KG1 (cell line): ENCODE measurements at regions not wholly inside any gene's neighbourhood (a gene's known extent, or its start where the extent isn't known, plus 50 kb on each side); places are given as distances from the start of the nearest gene placed in this dataset.

Source experiments
- DNase-seq: peaks from one replicate; lab custom pipeline; 2025; lab: John Stamatoyannopoulos, UW

GRCh38 chr17:52390422-52390821, 231.9 kb upstream of the CA10 start:
- no peak for DNase-seq

DNA sequence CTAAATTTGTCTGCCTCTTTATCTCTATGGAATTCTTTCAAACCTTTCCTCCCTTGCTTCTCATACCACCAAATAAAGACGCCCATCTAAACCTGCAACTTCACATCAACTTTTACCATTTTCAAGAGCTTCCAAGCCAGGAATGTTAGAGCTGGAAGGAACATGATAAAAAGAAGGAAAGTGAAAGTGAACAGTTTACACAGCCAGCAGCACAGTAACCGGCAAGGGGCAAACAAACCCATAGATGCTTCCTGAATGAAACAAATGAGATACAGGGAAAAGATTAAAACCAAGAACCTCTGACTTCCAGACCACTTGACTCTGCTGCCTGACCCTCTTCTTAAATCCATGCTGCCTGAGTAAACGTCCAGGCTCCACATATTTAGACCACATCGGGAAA, 231.1 kb upstream of the CA10 start:
- DNase-seq, result no peak

GRCh38 chr17:52388941-52389340, 230.4 kb upstream of the CA10 start:
- no peak for DNase-seq

DNA sequence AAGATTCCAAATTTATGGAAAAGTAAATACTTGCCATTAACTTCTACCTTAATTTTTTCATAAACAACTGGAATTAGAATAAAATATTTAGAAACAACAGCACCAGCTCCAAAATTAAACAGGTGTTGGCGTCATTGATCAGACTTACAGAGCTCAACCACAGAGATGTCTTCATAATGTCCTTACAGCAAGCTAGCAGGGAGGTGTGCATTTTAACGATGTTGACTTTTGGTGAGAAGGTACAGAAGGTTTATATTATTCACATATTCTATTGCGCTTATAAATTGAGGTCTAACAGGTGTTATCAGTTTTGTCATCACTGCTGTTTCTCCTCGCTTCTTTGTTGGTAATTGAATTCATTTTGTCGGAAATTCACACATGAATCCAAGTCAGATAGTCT, 226.2 kb upstream of the CA10 start:
- DNase-seq, result no peak

GRCh38 chr17:52383493-52384100, 225.1 kb upstream of the CA10 start:
- DNase-seq, result no peak

GRCh38 chr17:52378860-52379259, 220.3 kb upstream of the CA10 start:
- no peak for DNase-seq

DNA sequence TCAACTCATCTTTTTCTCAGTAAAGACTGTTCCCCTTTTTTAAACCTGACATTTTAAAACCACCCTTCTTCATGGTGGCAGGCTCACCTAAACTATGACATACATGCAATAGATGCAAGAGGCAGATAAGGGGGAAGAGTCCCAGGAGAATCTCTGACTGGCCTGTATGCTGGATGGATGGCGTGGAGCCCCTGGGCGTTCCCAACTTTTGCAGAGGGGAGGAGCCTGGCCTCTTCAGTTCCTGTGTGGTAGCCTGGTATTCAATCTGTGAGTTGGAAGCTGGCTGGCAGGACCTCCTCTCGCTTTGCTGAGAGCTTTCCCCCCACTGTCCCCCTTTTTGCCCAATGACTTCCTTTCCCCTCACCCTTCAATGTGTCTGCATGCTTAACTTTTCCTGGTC, 217.6 kb upstream of the CA10 start:
- no peak for DNase-seq

GRCh38 chr17:52368886-52369285, 210.4 kb upstream of the CA10 start:
- DNase-seq, result no peak

DNA sequence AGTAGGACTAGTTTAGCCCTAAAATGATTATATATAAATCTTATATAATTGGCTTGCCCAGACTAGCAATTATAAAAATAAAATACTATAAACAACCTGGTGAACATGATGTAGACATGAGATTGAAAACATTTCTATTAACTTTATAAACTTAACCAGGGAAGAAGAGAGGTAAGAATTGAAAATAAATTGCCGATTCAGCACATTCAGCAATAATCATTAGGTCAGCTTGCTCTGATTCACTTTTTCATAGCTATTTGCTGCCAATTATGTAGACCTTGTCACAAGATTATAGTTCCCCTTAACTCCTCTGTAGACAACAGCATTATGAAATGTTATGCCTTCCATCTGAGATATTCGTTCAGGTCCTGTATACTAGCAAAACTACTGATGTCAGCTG, 199.3 kb upstream of the CA10 start:
- no peak for DNase-seq

GRCh38 chr17:52336796-52337195, 178.3 kb upstream of the CA10 start:
- no peak for DNase-seq

GRCh38 chr17:52306314-52306713, 147.8 kb upstream of the CA10 start:
- DNase-seq, result no peak

- no peak for DNase-seq
These were observed 140.4 kb upstream of the CA10 start for GRCh38 chr17:52298881-52299280.

DNA sequence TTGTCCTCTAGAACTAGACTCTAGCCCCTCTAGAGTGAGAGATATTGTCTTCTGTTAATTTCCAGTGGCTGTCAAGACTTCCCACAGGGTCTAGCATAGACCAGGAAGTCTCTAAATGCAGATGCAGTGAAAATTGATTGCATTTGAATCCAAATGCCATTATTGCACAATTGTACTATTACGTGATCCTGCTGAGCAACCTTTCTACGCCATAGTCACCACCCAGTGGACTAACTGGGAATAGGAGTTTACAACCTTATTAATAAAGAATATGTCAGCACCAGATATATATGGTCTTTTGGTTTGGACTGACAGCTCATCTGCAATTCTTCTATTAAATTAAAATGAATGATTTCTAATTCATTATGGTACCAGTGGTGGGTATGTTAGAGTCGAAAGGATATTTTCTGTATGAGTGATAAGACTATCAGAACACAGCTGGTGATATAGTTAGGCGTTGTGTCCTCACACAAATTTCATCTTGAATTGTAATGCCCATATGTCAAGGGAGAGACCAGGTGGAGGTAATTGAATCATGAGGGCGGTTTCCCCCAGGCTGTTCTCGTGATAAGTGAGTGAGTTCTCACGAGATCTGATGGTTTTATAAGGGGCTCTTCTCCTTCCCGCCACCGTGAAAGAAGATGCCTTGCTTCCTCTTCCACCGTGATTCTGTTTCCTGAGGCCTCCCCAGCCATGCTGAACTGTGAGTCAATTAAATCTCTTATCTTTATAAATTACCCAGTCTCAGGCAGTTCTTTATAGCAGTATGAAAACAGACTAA, 138.9 kb upstream of the CA10 start:
- DNase-seq, result no peak

DNA sequence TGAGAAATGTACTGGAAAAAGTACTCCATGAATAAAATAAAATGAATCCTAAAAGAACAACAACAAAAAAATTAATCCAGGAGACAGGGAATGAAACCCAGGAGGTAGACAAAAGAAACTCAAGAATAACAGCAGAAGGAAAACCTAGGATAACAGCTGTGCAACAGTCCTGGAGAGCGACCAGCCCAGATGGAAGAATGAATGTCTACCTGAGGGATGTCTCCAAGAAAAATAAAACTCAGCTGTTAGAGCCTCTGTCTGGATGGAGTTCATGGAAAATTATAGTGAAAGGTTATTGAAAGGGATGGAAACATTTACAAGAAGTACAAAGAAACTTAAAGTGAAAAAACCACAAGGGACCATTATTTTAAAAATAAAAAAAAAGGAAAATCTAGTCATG, 135.8 kb upstream of the CA10 start:
- no peak for DNase-seq

- DNase-seq, result no peak
These were observed 129.1 kb upstream of the CA10 start for GRCh38 chr17:52287611-52288010.

- DNase-seq, result no peak
These were observed 125.4 kb upstream of the CA10 start for GRCh38 chr17:52283872-52284271.

DNA sequence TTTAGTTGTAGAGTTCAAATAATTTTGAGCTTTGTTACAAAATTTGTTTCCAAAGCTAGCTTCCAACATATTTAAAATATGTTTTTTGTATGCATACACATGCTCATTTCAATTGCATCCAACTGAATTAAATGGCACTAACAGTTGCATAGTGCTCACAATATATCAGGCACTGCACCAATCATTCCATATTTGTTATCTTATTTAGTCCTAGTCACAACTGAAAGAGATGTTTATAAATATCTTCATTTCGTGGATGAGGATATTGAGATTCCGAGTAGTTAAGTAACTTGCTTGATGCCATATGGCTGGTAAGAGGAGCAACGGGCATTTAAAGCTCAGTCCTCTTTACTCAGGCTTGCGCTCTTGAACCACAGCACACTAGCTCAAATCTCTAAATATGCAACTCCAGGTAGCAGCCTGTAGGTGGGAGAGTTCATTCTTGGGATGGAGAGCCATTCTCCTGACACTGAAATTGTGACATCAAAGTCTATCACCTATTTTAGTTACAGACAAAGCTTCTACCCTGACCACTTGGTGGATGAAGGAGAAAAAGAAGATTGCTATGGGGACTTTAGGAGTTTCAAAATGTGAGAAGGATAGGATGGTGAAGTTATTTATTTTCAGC, 118.0 kb upstream of the CA10 start:
- no peak for DNase-seq

DNA sequence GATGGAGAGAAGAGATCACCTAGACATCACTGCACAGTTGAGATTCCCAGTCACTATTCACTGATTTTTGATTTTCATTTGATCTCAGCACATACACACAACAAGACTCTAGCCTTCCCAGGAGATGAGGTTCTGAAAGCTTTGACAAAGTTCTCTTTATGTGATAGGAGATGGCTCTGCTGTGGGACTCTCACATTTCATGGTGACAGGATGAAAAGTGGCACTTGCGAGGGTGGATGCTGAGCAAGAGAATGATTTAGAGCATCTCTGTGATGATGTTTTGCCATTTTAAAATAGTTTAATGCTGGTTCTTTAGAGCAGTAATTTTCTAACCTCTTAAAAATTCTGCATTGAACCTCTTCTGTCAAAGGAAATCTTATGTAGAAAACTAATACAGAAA, 113.3 kb upstream of the CA10 start:
- no peak for DNase-seq

GRCh38 chr17:52255347-52255746, 96.8 kb upstream of the CA10 start:
- DNase-seq, result no peak

DNA sequence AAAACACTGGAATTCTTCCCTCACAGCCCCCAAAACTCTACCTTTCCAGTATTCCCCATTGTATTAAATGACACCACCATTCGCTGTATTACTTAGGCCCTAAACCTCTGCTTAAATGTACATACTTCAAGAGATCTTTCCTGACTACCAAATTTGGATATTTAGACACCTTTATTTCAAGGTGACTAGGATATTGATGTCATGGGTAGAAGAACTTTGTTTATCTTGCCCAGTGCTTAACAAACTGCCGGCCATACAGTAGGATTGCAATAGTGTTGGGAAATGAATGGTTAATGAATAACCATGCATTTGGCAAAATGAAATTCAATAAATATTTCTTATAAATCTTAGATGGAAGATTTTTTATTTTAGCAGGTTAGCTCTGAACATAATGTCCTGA, 86.2 kb upstream of the CA10 start:
- no peak for DNase-seq

GRCh38 chr17:52242268-52242667, 83.8 kb upstream of the CA10 start:
- DNase-seq, result no peak

- DNase-seq, result no peak
These were observed 78.6 kb upstream of the CA10 start for GRCh38 chr17:52237151-52237550.

DNA sequence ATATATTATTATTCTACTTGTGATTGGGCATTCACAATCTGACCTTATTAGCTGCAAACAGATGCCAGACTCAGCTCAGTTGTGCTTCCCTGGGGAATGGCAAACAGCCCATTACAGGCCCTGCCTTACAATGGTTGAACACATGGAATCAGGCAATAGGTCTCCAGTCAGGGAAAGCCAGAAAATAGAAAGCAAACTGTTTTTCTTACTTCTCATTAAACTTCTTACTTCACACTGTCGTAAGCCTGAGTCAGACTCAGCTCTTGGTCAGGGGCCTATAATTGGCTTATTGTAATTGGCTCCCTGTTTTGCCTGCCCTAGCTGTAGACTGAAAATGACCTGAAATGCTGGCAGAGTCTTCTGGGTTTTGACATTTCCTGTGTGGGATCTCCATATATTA, 77.0 kb upstream of the CA10 start:
- no peak for DNase-seq

DNA sequence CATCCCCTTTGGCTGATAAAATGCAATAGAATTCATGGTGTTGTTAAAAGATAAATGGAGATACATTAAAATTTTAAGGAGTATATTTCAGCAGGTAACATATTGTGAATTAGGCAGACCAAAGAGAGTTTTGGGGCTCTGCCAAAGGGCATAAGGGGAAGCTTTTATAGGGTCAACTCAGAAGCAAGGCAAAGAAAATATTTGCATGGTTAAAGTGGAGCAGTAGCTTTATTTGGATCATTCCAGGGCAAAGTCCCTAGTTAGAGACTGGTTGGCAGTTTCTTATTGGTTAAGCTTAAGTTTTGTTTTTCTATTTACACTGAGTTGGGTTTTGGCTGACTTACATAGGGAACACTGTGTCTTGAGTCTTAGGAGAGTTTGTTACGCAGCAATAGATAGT, 75.1 kb upstream of the CA10 start:
- DNase-seq, result no peak
